Activated T-cell treated with anti-CD3 and anti-CD28 coated beads, Interleukin-2, amount 50 U/mL, for 1 hour (primary cell): ENCODE measurements at regions not wholly inside any gene's neighbourhood (a gene's known extent, or its start where the extent isn't known, plus 50 kb on each side); places are given as distances from the start of the nearest gene placed in this dataset.
"Not testable (repeated sequence)": the region's sequence is repeated elsewhere in the genome, so short reads cannot be mapped to it uniquely, and the experiment has no call there.

ENCODE experiments used
- DNase-seq: peaks from one replicate; pipeline ENCODE4 v3.0.0-alpha.2; 2020

- no peak for DNase-seq
Observed at GRCh38 chr2:82344670-82345069, 2040.1 kb upstream of the LRRTM1 start.

GRCh38 chr2:82342356-82342755 lies 2037.8 kb upstream of the LRRTM1 start:
- DNase-seq: no peak

DNA sequence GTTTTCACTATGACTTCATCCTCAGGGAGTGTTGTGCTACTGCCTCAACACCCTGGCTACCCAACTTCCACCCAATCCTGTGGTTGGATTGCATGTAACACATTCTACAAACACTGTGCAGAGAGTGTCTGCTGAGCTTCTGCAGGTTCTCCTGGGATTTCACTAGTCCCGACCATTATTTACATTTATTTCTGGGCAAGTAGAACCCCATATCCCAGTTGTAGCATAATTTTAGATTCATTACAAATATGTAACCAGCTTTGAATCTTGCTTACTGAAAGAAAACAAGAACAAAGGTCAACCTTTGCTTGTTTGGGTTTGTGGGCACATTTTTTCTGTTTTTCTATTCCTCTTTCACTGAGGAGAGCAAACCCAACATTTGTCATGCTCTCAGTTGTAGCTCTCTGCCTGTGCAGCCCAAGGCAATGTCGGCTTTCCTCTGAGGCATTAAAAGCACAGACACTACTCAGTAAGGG lies 2036.1 kb upstream of the LRRTM1 start:
- no peak for DNase-seq

DNA sequence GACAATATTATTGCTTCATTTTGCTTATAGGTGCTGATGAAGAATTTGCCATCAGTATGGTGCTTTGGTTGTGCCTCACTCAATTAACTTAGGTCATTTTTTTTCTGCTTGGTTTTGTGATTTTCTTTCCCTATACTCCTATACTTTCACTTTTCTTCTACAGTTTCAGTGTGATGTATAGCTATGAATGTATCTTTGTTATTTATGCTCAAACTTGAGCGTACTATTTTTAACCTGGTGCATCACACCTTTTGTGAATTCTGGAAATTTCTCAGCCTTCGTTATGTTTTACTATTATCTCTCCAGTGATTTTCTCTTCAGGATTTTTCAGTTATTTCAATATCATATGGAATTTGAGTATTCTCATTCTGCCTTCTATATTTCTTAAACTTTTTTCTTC lies 2035.3 kb upstream of the LRRTM1 start:
- DNase-seq: no peak

DNA sequence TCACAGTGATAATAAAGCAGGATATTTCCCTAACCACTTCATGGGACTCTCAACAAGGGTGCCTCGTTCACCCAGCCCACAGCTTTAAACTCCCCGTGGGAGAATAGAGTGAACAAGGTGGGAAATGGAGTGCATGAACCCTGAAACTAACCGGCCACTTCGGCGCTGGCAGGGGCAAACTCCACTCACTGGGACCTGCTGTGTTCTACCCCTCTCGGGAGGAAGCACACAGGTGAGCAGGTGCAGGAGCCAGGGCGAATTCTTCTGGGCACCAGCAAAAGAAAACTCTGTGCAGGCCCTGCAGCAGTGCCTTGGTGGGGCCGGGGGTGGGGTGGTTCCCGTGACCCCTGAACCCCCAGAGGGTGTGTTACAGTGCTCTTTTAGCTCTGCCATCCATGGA lies 2029.1 kb upstream of the LRRTM1 start:
- no peak for DNase-seq

DNA sequence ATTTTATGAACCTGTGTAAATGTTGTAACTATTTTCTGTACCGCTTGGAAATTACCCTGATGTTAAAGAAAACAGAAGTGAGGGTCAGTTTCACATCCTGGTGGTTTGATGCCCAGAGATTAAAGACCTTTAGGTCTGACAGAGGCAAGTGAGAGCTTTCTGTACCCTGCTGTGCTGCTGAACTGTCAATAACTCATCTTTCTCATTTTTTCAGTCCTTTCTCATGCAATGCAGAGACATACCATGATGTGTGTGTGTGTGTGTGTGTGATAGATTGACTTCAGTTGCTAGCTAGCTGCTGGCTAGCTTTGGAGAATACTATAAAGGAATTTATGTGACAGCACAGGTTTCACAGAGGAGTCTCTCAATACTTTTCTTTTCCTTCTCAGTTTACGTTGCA lies 2025.6 kb upstream of the LRRTM1 start:
- no peak for DNase-seq

DNA sequence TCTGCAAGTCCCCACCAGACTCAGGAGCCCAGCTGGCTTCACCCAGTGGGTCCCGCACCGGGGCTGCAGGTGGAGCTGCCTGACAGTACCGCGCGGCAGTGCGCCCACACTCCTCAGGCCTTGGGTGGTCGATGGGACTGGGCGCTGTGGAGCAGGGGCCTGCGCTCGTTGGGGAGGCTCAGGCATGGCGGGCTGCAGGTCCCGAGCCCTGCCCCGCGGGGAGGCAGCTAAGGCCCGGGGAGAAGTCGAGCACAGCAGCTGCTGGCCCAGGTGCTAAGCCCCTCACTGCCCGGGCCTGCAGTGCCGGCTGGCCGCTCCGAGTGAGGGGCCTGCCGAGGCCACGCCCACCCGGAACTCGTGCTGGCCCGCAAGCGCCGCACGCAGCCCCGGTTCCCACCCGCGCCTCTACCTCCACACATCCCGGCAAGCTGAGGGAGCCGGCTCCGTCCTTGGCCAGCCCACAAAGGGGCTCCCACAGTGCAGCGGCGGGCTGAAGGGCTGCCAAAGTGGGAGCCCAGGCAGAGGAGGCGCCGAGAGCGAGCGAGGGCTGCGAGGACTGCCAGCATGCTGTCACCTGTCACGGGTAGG lies 2021.7 kb upstream of the LRRTM1 start:
- DNase-seq: not testable (repeated sequence)

DNA sequence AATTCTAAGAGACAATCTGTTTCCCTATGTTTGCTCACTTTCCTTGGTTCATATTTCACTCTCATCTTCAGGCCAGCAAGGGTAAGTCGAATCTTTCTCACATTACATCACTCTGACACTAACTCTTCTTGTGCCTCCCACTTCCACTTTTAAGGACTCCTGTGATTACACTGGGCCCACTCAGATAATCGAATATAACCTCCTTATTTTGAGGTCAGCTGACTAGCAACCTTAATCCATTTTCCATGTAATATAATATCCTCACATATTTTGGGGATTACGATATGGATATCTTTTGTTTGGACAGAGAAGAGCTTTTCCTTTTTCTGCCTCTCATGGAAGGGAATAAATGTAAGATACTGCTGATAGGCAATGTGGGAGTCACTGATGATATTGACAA lies 2015.7 kb upstream of the LRRTM1 start:
- DNase-seq: no peak

- DNase-seq: no peak
Observed at GRCh38 chr2:82317012-82317411, 2012.5 kb upstream of the LRRTM1 start.

- DNase-seq: no peak
Observed at GRCh38 chr2:82316586-82316985, 2012.0 kb upstream of the LRRTM1 start.

DNA sequence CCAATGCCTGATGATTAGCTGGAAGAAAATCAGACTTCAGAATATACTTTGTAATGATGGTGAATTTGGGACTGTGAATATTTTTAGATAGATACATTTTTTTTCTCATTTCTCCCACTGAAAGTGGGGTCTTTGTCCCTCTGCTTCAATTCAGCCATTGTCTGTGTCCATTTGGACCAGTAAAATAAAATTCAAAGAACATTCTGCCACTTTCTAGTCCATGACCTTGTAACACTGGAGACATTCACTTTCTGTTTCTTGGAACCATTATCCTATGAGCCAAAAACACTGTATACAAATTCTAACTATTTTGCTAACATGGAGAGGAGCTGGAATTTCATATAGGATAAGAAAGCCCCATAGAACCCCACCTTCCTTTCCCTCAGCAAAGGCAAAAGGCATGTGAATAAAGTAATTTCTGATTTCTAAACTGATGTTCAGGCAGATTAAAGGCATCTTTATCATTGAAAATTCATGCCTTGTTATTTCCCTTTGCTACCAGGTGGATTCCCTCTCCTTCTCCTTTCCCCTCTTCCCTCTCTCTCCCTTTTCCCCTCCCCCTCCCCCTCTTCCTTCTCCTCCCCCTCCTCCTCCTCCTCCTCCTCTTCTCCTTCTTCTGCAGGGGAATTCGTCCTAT lies 2010.4 kb upstream of the LRRTM1 start:
- no peak for DNase-seq

DNA sequence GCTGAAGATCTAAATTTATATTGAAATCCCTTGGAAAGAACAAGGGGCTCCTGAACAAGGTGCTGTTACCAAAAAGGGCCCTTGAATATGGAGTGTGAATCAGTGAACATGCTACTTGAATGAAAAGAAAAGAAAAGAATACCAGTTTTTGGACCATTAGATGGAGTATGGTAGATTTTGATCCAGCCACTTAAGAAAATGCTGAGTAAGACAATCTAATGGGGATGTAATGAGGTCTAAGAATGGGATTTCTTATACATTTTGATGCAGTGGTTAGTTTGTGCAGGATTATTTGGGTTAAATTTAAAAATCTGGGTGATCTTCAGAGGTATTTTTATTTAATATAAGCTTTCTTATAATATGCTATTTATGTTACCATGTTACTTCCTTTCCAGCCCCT lies 2003.0 kb upstream of the LRRTM1 start:
- no peak for DNase-seq

DNA sequence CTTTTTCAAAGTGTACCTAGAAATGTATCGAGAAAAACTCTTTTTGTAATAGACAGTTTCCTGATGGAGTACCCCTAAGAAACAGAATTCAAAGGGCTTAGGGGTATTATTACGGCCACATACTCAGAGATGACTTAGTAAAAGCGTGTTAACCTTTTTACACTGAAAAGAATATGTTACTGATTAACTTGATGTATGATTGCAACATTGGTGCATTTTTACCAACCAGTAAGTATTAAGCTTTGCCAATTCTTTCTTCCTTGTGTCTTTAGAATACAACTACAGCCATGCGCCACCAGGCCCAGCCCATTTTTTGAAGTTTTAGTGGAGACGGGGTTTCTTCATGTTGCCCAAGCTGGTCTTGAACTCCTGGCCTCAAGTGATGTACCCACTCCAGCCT lies 1997.0 kb upstream of the LRRTM1 start:
- DNase-seq: no peak

GRCh38 chr2:82289446-82289845 lies 1984.9 kb upstream of the LRRTM1 start:
- DNase-seq: no peak

DNA sequence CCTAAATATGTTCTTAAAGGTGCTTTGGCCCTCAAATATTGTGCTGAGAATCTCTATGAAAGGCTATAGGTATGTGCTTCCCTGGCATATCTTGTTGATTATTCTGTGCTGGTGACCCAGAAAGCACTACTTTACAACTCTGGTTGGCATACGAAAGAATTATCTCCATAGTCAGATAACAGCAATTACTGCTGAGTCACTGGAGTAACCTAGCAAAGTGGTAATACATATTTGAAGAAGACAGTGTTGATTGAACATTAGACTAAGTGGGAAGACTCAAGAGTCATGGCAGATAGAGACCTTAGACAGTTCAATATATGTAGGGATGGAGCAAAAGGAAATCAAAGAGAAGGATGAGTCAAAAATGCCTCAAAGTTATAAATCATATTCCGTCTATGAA lies 1978.5 kb upstream of the LRRTM1 start:
- DNase-seq: no peak

- DNase-seq: no peak
Observed at GRCh38 chr2:82282111-82282882, 1977.7 kb upstream of the LRRTM1 start.

DNA sequence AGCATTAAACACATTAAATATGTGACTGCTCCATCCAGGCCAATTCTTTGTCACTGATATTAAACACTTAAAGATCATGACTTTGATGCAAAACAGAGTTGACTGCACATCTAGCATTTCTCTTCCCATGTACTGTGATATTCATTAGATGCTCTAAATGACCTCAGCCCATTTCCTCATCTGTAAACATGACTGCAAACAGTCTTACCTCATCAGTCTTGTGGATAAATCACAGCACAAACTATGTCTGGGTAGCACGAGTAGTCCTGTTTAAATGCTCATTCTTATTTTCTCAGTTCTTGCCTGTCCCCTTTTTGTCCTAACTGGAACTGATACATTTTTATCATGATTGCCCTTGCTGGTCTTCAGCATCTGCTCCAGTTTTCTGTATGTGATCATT lies 1974.8 kb upstream of the LRRTM1 start:
- no peak for DNase-seq

- DNase-seq: no peak
Observed at GRCh38 chr2:82278416-82278815, 1973.9 kb upstream of the LRRTM1 start.

DNA sequence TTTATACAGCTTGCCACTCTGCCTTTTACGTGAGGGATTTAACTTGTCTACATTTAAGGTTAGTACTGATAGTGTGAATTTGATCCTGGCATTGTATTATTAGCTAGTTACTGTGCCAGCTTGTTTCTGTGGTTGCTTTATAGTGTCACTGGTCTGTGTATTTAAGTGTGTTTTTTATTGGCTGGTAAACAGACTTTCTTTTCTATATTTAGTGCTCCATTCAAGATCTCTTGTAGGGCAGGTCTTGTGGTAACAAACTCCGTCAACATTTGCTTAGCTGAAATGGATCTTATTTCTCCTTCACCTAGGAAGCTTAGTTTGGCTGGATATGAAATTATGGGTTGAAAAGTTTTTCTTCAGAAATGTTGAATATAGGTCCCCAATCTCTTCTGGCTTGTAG lies 1971.0 kb upstream of the LRRTM1 start:
- no peak for DNase-seq

GRCh38 chr2:82268446-82268845 lies 1963.9 kb upstream of the LRRTM1 start:
- DNase-seq: no peak

DNA sequence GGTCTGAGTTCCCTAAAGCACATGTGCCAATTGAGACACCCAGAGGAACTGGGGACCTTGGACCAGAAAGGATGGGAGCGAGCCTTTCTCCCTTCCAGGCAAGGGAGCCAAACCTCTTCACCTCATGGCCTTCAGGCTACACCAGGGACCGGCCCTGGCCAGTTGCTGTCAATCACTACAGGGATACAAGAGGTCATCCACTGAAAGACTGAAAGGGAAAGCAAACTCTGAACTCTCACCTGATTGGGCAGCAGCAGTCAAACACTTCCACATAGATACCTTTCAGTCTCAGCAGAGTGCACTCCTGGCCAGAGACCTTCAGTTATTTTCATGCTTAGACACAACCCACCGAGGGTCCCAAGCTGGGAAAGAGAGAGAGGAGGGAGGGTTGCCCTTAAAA lies 1956.0 kb upstream of the LRRTM1 start:
- no peak for DNase-seq

- DNase-seq: no peak
Observed at GRCh38 chr2:82259551-82259950, 1955.0 kb upstream of the LRRTM1 start.

- no peak for DNase-seq
Observed at GRCh38 chr2:82257796-82258555, 1953.4 kb upstream of the LRRTM1 start.
